Sigmoid colon (tissue), 6 donors: ENCODE measurements at regions not wholly inside any gene's neighbourhood (a gene's known extent, or its start where the extent isn't known, plus 50 kb on each side); places are given as distances from the start of the nearest gene placed in this dataset.

ENCODE experiments used
- DNase-seq: peaks from one replicate; pipeline ENCODE4 v3.0.0-alpha.2; 2019
- H3K27ac ChIP-seq, 4 donors: fragments of 200-600 bp; sonication (generic); one replicate each; pipeline ENCODE4 v1.5.1; 2016 to 2019; ENCODE audit warnings: mild to moderate bottlenecking in 1 of 4
- H3K27me3 ChIP-seq, 3 donors: fragments of 200-600 bp; sonication (generic); one replicate each; pipeline ENCODE4 v1.5.1; 2019; ENCODE audit warnings: mild to moderate bottlenecking in 1 of 3
- H3K36me3 ChIP-seq, 4 donors: fragments of 200-600 bp; sonication (generic); one replicate each; pipeline ENCODE4 v1.5.1; 2016 to 2019
- H3K4me1 ChIP-seq, 4 donors: fragments of 200-600 bp; sonication (generic); one replicate each; pipeline ENCODE4 v1.5.1; 2017 to 2019
- H3K4me3 ChIP-seq, 4 donors: fragments of 200-600 bp; sonication (generic); one replicate each; pipeline ENCODE4 v1.5.1; 2017 to 2019; ENCODE audit warnings: mild to moderate bottlenecking in 2 of 4, moderate library complexity in 1 of 4
- H3K9me3 ChIP-seq, 4 donors: fragments of 200-600 bp in 3 of 4; sonication (generic) in 3 of 4; one replicate each; pipeline versions ENCODE4 v1.5.1 to v1.6.1; 2013 to 2019
- EP300 ChIP-seq, 4 donors: sonication (generic); formaldehyde crosslinking; IDR thresholded peaks; one replicate each; pipeline ENCODE4 v1.6.1; 2017; ENCODE audit warnings: antibody characterized with exemption in 4 of 4
- POLR2A ChIP-seq, 2 donors: fragments of 450-650 bp; IDR thresholded peaks; one replicate each; pipeline ENCODE4 v1.6.1; 2016; ENCODE audit warnings: antibody characterized with exemption in 2 of 2, mild to moderate bottlenecking in 2 of 2, moderate library complexity in 2 of 2
- POLR2AphosphoS5 ChIP-seq, 4 donors: sonication (generic); formaldehyde crosslinking; IDR thresholded peaks; one replicate each; pipeline ENCODE4 v1.6.1; 2017; ENCODE audit warnings: antibody characterized with exemption in 4 of 4
- WGBS, 2 donors: extraction: QIAGEN DNeasy Blood & Tissue Kit; methylation state at CpG; one replicate each; pipeline ENCODE4 v1.1.7; 2013; 5-methylcytosine and 5-hydroxymethylcytosine counted together
- intact Hi-C: fragments of 100-400 bp; cut with DNase I; formaldehyde crosslinking; loops from one replicate; pipeline ENCODE4 v1.15.1; 2023
- TF ChIP-seq, protein P1 (sequence below), 4 experiments: fragments of 450-650 bp in 3 of 4; fragments of 200-600 bp in 1 of 4; IDR thresholded peaks; one replicate each; pipeline ENCODE4 v1.5.1; 2016 to 2019; ENCODE audit warnings: antibody characterized with exemption in 4 of 4, mild to moderate bottlenecking in 3 of 4, moderate library complexity in 2 of 4
- donor health status: healthy with polysubstance abuse.
- donor health status: healthy.

- H3K9me3 ChIP-seq, result no peaks in the 10 kb centered on the region
- intact Hi-C loops, result no loop called here
- DNase-seq, result no peak
- H3K4me3 ChIP-seq, result no peak overlapping the region
- H3K4me1 ChIP-seq, result no peaks in the 10 kb centered on the region
- TF ChIP-seq POLR2AphosphoS5 (IDR thresholded peaks at IDR 0.05) (no peak), EP300 (IDR thresholded peaks at IDR 0.05) (no peak), POLR2A (IDR thresholded peaks at IDR 0.05) (no peak)
- TF ChIP-seq, protein P1, sequence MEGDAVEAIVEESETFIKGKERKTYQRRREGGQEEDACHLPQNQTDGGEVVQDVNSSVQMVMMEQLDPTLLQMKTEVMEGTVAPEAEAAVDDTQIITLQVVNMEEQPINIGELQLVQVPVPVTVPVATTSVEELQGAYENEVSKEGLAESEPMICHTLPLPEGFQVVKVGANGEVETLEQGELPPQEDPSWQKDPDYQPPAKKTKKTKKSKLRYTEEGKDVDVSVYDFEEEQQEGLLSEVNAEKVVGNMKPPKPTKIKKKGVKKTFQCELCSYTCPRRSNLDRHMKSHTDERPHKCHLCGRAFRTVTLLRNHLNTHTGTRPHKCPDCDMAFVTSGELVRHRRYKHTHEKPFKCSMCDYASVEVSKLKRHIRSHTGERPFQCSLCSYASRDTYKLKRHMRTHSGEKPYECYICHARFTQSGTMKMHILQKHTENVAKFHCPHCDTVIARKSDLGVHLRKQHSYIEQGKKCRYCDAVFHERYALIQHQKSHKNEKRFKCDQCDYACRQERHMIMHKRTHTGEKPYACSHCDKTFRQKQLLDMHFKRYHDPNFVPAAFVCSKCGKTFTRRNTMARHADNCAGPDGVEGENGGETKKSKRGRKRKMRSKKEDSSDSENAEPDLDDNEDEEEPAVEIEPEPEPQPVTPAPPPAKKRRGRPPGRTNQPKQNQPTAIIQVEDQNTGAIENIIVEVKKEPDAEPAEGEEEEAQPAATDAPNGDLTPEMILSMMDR (IDR thresholded peaks at IDR 0.05), result no peak
- H3K27me3 ChIP-seq, result no peaks in the 10 kb centered on the region
- no peaks in the 10 kb centered on the region for H3K36me3 ChIP-seq
- H3K27ac ChIP-seq, result no peak overlapping the region
Measured at GRCh38 chr6:144723431-144723830, 438.3 kb downstream of the UTRN start.

- Histone ChIP-seq H3K9me3 (no peaks in the 10 kb centered on the region), H3K27ac (no peak overlapping the region), H3K36me3 (no peaks in the 10 kb centered on the region), H3K27me3 (no peaks in the 10 kb centered on the region), H3K4me1 (no peaks in the 10 kb centered on the region), H3K4me3 (no peak overlapping the region)
- WGBS, 2 donors, result 85 to 95% methylated on average over 2 of the region's 2 CpGs
- no peak for TF ChIP-seq POLR2AphosphoS5 (IDR thresholded peaks at IDR 0.05)
- no peak for TF ChIP-seq EP300 (IDR thresholded peaks at IDR 0.05)
- no peak for TF ChIP-seq POLR2A (IDR thresholded peaks at IDR 0.05)
- TF ChIP-seq, protein P1 (IDR thresholded peaks at IDR 0.05), result no peak
- DNase-seq, result no peak
- intact Hi-C loops, result no loop called here
Measured at GRCh38 chr6:144724818-144725217, 439.7 kb downstream of the UTRN start.

- Histone ChIP-seq H3K4me3 (no peak overlapping the region), H3K9me3 (no peaks in the 10 kb centered on the region), H3K27me3 (no peaks in the 10 kb centered on the region), H3K4me1 (no peaks in the 10 kb centered on the region), H3K27ac (no peak overlapping the region), H3K36me3 (no peaks in the 10 kb centered on the region)
- intact Hi-C loops, result no loop called here
- DNase-seq, result no peak
- 45 to 52% methylated on average over 8 of the region's 8 CpGs for WGBS, 2 donors
- TF ChIP-seq POLR2A (IDR thresholded peaks at IDR 0.05), result no peak
Measured at GRCh38 chr6:144725736-144726522, 440.8 kb downstream of the UTRN start.

DNA sequence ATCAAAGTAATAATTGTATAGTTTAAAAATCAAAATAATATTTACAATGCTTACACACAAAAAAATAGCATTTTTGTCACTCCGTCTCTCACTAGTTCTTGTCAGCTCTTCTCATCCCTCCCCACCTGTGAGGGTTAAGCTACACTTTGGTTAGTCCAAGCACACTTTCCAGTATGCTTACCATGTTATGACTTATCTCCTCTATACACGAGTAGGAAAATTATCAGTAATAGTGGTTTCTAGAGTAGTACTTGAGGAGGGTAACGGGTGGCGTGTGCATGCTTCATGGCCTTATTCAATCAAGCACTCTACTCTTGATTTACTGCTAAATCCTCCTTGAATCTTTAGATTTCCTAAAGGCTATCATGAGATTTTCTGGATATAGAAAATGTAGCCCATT is 443.7 kb downstream of the UTRN start:
- H3K36me3 ChIP-seq, result peaks cover 0 to 8% (median 0%) of the 10 kb centered on the region in 4 donors
- H3K4me1 ChIP-seq, result no peaks in the 10 kb centered on the region
- no peak overlapping the region for H3K27ac ChIP-seq
- DNase-seq, result no peak
- no peaks in the 10 kb centered on the region for H3K27me3 ChIP-seq
- intact Hi-C loops, result no loop called here
- no peak overlapping the region for H3K4me3 ChIP-seq
- TF ChIP-seq POLR2A (IDR thresholded peaks at IDR 0.05) (no peak), POLR2AphosphoS5 (IDR thresholded peaks at IDR 0.05) (no peak), EP300 (IDR thresholded peaks at IDR 0.05) (no peak)
- TF ChIP-seq, protein P1 (IDR thresholded peaks at IDR 0.05), result no peak
- H3K9me3 ChIP-seq, result no peaks in the 10 kb centered on the region
- WGBS, 2 donors, result 88 to 89% methylated on average over 4 of the region's 4 CpGs

DNA sequence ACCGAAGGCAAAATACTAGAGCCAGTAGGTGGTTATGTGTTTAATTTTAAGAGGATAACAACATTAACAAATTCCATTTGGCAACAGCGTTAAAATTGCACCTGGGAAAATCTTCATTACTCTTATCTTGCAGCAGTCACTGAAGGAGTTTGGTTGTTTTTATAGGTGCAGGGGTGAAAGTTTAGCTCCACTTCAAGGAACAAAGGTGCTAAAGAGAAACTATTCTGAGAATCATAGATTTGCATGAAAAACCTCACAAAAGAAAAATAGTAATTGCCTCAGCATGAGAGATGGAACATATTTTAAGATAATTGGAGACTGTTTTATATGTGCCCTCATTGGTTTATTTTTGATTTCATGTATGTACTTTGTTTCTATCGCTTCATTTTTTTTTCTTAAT is 444.4 kb downstream of the UTRN start:
- TF ChIP-seq POLR2AphosphoS5 (IDR thresholded peaks at IDR 0.05) (no peak), EP300 (IDR thresholded peaks at IDR 0.05) (no peak), POLR2A (IDR thresholded peaks at IDR 0.05) (no peak)
- TF ChIP-seq, protein P1 (IDR thresholded peaks at IDR 0.05), result no peak
- no peaks in the 10 kb centered on the region for H3K9me3 ChIP-seq
- peaks cover 0 to 8% (median 0%) of the 10 kb centered on the region in 4 donors for H3K36me3 ChIP-seq
- DNase-seq, result no peak
- intact Hi-C loops, result no loop called here
- H3K4me3 ChIP-seq, result no peak overlapping the region
- H3K27me3 ChIP-seq, result no peaks in the 10 kb centered on the region
- no peak overlapping the region for H3K27ac ChIP-seq
- H3K4me1 ChIP-seq, result no peaks in the 10 kb centered on the region
- WGBS, 2 donors, result 36 to 73% methylated on average over 3 of the region's 3 CpGs
